ENCODE measurements at regions not wholly inside any gene's neighbourhood (a gene's known extent, or its start where the extent isn't known, plus 50 kb on each side); places are given as distances from the start of the nearest gene placed in this dataset.

GRCh38 chr21:27314131-27314530, 347.2 kb upstream of the ADAMTS5 start:
- DNase-seq (ENCODE audit: low spot score) = no peak

- no peak for DNase-seq (ENCODE audit: low spot score)
Measured at GRCh38 chr21:27306791-27307775, 340.2 kb upstream of the ADAMTS5 start.

GRCh38 chr21:27306206-27306605, 339.3 kb upstream of the ADAMTS5 start:
- no peak for DNase-seq (ENCODE audit: low spot score)

GRCh38 chr21:27301220-27301619, 334.3 kb upstream of the ADAMTS5 start:
- no peak for DNase-seq (ENCODE audit: low spot score)

GRCh38 chr21:27300770-27301169, 333.9 kb upstream of the ADAMTS5 start:
- no peak for DNase-seq (ENCODE audit: low spot score)

GRCh38 chr21:27298465-27298864, 331.6 kb upstream of the ADAMTS5 start:
- no peak for DNase-seq (ENCODE audit: low spot score)

- no peak for DNase-seq (ENCODE audit: low spot score)
Measured at GRCh38 chr21:27293239-27293638, 326.4 kb upstream of the ADAMTS5 start.

- no peak for DNase-seq (ENCODE audit: low spot score)
Measured at GRCh38 chr21:27292783-27293182, 325.9 kb upstream of the ADAMTS5 start.

GRCh38 chr21:27292229-27292628, 325.3 kb upstream of the ADAMTS5 start:
- DNase-seq (ENCODE audit: low spot score) = no peak

GRCh38 chr21:27291006-27291405, 324.1 kb upstream of the ADAMTS5 start:
- DNase-seq (ENCODE audit: low spot score) = no peak

- DNase-seq (ENCODE audit: low spot score) = no peak
Measured at GRCh38 chr21:27290028-27290427, 323.1 kb upstream of the ADAMTS5 start.

GRCh38 chr21:27286760-27287159, 319.9 kb upstream of the ADAMTS5 start:
- no peak for DNase-seq (ENCODE audit: low spot score)

- no peak for DNase-seq (ENCODE audit: low spot score)
Measured at GRCh38 chr21:27277110-27277509, 310.2 kb upstream of the ADAMTS5 start.

GRCh38 chr21:27275294-27275927, 308.5 kb upstream of the ADAMTS5 start:
- DNase-seq (ENCODE audit: low spot score) = peak; percentile 45

- peak; percentile 33 for DNase-seq (ENCODE audit: low spot score)
Measured at GRCh38 chr21:27269644-27270043, 302.8 kb upstream of the ADAMTS5 start.

GRCh38 chr21:27268290-27268689, 301.4 kb upstream of the ADAMTS5 start:
- DNase-seq (ENCODE audit: low spot score) = no peak

- no peak for DNase-seq (ENCODE audit: low spot score)
Measured at GRCh38 chr21:27265949-27266348, 299.1 kb upstream of the ADAMTS5 start.

- DNase-seq (ENCODE audit: low spot score) = no peak
Measured at GRCh38 chr21:27265492-27265891, 298.6 kb upstream of the ADAMTS5 start.

GRCh38 chr21:27261676-27262075, 294.8 kb upstream of the ADAMTS5 start:
- DNase-seq (ENCODE audit: low spot score) = no peak

GRCh38 chr21:27260728-27261127, 293.8 kb upstream of the ADAMTS5 start:
- DNase-seq (ENCODE audit: low spot score) = no peak

- DNase-seq (ENCODE audit: low spot score) = no peak
Measured at GRCh38 chr21:27258742-27259448, 292.0 kb upstream of the ADAMTS5 start.

- DNase-seq (ENCODE audit: low spot score) = no peak
Measured at GRCh38 chr21:27257908-27258556, 291.1 kb upstream of the ADAMTS5 start.

Measured in hepatic stellate cell (primary cell).